ENCODE measurements at regions not wholly inside any gene's neighbourhood (a gene's known extent, or its start where the extent isn't known, plus 50 kb on each side); places are given as distances from the start of the nearest gene placed in this dataset.

DNA sequence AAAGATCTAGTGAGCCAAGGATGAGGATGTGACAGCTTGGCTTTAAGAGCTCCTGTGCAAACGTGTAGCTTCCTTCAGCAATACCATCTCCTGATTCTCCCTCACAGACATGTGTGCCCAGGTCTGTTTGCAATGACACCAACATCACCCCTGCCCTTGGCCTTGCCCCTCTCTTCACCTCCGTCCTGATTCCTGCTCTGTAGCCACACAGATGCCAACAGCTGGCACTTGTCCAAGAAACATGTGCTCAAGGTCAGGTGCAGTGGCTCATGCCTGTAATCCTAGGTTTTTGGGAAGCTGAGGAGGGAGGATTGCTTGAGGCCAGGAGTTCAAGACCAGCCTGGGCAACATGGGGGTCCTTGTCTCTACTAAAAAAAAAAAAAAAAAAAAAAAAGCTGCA, 103.8 kb upstream of the CRHR1 start:
- FAIRE-seq = no peak
- no peak for DNase-seq (ENCODE audit: low read depth, low spot score)
- Histone ChIP-seq H3K9me3 (replicated peaks; ENCODE audit: control insufficient read depth, insufficient read depth, low read length) (no peaks in the 10 kb centered on the region), H3K4me2 (ENCODE audit: insufficient read depth, low read length) (no peak overlapping the region), H2AFZ (ENCODE audit: low read depth, low read length) (no peak overlapping the region), H3K27ac (ENCODE audit: insufficient read depth, low read depth, low read length) (no peak overlapping the region), H3K27me3 (ENCODE audit: control insufficient read depth in 2 of 2, insufficient read depth in 2 of 2, low read length in 2 of 2) (peaks cover 0 to 3% of the 10 kb centered on the region in 2 experiments), H3K36me3 (ENCODE audit: control insufficient read depth in 2 of 2, extremely low read depth in 1 of 2, insufficient read depth in 2 of 2, low read length in 2 of 2) (no peaks in the 10 kb centered on the region), H3K79me2 (ENCODE audit: control insufficient read depth, insufficient read depth, low read length) (no peaks in the 10 kb centered on the region), H3K9me1 (replicated peaks; ENCODE audit: control insufficient read depth, extremely low read depth, insufficient read depth, low read length) (no peaks in the 10 kb centered on the region), H3K9ac (replicated peaks; ENCODE audit: extremely low read depth, insufficient read depth, low read length) (no peak overlapping the region), H3K4me1 (ENCODE audit: control insufficient read depth, extremely low read depth, insufficient read depth, low read length) (no peaks in the 10 kb centered on the region), H4K20me1 (replicated peaks; ENCODE audit: control insufficient read depth, extremely low read depth, insufficient read depth, low read length) (no peaks in the 10 kb centered on the region), H3K4me3 (replicated peaks in 1 of 3; ENCODE audit: insufficient read depth in 1 of 3, low read depth in 1 of 3, low read length in 3 of 3) (no peak overlapping the region)
- ChIA-PET POLR2A (no interaction called here), CTCF (interaction anchor here (1.2 kb wide), 1 partner anchor 40 kb away, joined by 4 read pairs; no protein-coding TSS in a partner anchor)
- dilution Hi-C loops (cut with MboI; ENCODE audit: extremely low pct_ligation_motif_present, low sequenced_read_pairs) (no loop called here), intact Hi-C loops (cut with micrococcal nuclease) (no loop called here)
- BruUV-seq (replicated peaks) = no TSS peak
- TF ChIP-seq POLR2A (IDR thresholded peaks at IDR 0.05; ENCODE audit: low read depth, low read length) = no peak
- no peak for TF ChIP-seq POLR2AphosphoS5 (IDR thresholded peaks at IDR 0.05; ENCODE audit: insufficient read depth, low read depth, low read length)
- TF ChIP-seq MYC (IDR thresholded peaks at IDR 0.05; ENCODE audit: low read depth, low read length) = no peak
- TF ChIP-seq FOS (IDR thresholded peaks at IDR 0.05; ENCODE audit: borderline replicate concordance, insufficient read depth, low read length) = no peak
- no peak for TF ChIP-seq JUN (IDR thresholded peaks at IDR 0.05; ENCODE audit: borderline replicate concordance, insufficient read depth, insufficient read length, low read depth)
- no peak for TF ChIP-seq GATA2 (IDR thresholded peaks at IDR 0.05; ENCODE audit: insufficient read depth, insufficient read length, low read depth, low read length)
- TF ChIP-seq, protein P1, sequence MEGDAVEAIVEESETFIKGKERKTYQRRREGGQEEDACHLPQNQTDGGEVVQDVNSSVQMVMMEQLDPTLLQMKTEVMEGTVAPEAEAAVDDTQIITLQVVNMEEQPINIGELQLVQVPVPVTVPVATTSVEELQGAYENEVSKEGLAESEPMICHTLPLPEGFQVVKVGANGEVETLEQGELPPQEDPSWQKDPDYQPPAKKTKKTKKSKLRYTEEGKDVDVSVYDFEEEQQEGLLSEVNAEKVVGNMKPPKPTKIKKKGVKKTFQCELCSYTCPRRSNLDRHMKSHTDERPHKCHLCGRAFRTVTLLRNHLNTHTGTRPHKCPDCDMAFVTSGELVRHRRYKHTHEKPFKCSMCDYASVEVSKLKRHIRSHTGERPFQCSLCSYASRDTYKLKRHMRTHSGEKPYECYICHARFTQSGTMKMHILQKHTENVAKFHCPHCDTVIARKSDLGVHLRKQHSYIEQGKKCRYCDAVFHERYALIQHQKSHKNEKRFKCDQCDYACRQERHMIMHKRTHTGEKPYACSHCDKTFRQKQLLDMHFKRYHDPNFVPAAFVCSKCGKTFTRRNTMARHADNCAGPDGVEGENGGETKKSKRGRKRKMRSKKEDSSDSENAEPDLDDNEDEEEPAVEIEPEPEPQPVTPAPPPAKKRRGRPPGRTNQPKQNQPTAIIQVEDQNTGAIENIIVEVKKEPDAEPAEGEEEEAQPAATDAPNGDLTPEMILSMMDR (IDR thresholded peaks at IDR 0.05; ENCODE audit: extremely low read depth in 1 of 2, insufficient read depth in 1 of 2, low read depth in 1 of 2, low read length in 2 of 2) = no peak
- TF ChIP-seq EZH2 (IDR thresholded peaks at IDR 0.05; ENCODE audit: borderline replicate concordance, low read depth, low read length, severe bottlenecking) = no peak
- TF ChIP-seq, protein P2, sequence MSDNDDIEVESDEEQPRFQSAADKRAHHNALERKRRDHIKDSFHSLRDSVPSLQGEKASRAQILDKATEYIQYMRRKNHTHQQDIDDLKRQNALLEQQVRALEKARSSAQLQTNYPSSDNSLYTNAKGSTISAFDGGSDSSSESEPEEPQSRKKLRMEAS (IDR thresholded peaks at IDR 0.05; ENCODE audit: insufficient read depth, insufficient read length) = no peak
